Posterior cingulate gyrus (tissue), 11 donors: ENCODE measurements at regions not wholly inside any gene's neighbourhood (a gene's known extent, or its start where the extent isn't known, plus 50 kb on each side); places are given as distances from the start of the nearest gene placed in this dataset.
A peak's percentile ranks its signal among the peaks of the same experiment; 100 is the strongest.

ENCODE experiments used
- DNase-seq, 10 donors: peaks; one replicate each; pipeline versions ENCODE4 v3.0.0 to v3.0.0-alpha.2; 2020 to 2021; ENCODE audit warnings: mixed read lengths in 3 of 10
- intact Hi-C: fragments of 100-400 bp; cut with DNase I; formaldehyde crosslinking; loops from one replicate; pipeline ENCODE4 v1.15.1; 2023

DNA sequence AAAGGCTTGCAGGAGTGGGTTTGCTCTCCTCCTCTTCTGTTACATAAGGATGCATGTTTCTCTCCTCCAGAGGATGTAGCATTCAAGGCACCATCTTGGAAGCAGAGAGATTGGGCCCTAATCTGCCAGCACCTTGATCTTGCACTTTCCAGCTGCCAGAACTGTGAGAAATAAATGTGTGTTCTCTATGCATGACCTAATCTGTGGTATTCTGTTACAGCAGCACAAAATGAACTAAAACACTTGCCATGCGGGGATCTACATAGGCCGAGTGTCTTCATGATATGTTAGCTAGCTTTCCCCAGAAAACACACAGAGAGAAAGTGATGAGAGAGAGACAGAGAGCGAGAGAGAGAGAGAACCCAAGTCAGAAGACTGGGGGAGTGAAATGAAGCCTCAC, 273.5 kb downstream of the UTP18 start:
- intact Hi-C loops = no loop called here
- DNase-seq = no peak

DNA sequence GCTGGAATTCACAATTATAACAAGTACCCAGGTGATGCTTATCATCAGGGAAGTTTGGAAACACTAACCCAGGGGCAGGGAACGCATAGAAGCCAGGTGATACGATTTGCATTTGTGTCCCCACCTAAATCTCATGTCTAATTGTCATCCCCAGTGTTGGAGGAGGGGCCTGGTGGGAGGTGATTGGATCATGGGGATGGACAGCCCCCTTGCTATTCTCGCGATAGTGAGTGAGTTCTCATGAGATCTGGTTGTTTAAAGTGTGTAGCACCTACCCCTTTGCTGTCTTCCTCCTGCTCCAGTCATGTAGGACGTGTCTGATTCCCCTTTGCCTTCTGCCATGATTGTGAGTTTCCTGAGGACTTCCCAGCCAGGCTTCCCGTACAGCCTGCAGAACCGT, 276.3 kb downstream of the UTP18 start:
- intact Hi-C loops = loop anchor here (1.0 kb wide), 1 partner anchor 164 kb away; no protein-coding TSS in a partner anchor
- no peak for DNase-seq

DNA sequence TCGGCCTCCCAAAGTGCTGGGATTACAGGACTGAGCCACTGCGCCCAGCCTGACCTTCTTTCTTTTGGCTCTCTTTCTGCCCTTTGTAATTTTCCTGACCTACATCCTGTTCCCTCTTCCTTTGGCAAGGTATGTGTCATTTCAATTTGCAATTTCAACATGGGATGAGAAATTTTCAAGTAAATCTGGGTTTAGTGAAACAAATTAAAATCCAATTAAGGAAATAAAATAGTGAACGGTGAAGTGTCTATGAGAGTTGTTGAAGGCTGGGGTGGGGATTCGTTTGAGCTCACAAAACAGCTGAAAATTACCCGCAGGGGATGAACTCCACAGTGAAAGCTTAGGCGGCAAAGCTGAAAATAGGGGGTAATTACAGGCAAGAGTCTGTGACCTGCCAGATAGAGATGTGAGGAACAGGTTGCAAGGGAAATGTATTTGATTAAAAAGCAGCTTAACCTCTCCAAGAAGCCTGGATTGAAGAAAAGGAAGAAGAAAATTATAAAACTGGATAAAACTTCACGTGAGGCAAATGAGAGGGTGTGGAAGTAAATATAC, 277.7 kb downstream of the UTP18 start:
- intact Hi-C loops = no loop called here
- DNase-seq = no peak

DNA sequence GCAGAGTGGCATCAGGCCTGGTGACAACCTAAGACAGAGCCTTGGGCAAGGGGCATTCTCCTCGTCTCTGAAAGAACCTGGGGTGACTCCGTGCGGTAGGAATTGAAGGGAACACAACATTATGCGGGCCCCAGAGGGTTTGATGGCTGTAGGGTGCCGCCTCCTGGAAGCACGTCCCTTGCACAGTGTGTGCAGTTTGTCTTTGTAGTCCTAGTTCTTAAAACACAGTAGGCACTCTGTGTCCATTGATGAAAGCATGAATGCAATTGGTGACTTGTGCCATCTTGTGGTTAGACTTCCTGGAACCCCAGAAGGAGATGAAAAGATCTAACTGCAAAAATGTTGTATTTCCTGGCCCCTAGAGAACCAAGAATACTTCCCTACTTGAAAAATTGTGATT, 279.8 kb downstream of the UTP18 start:
- intact Hi-C loops = loop anchor here (1.0 to 5.0 kb wide), 3 partner anchors 169 to 241 kb away; no protein-coding TSS in a partner anchor
- peak in 8 of 10 donors; percentile 31 to 91 (median 67) for DNase-seq

DNA sequence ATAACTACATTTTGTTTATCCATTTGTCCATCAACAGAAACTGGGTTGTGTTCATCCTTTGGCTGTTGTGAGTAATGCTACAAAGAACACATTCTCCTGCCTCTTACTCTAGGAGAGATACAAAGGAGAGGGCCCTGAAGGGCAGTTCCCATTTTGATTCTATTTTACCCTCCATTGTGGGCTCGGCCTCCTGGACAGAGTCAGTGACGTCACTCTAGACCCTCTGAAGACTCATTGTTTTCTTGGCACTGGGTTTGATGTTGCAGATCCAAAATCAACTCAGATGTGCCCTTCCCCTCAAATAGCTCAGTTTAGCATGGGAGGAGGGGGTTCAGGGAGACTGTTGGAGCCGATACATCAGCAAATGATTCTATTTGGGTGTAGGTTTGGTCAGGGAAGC, 280.9 kb downstream of the UTP18 start:
- no peak for DNase-seq

DNA sequence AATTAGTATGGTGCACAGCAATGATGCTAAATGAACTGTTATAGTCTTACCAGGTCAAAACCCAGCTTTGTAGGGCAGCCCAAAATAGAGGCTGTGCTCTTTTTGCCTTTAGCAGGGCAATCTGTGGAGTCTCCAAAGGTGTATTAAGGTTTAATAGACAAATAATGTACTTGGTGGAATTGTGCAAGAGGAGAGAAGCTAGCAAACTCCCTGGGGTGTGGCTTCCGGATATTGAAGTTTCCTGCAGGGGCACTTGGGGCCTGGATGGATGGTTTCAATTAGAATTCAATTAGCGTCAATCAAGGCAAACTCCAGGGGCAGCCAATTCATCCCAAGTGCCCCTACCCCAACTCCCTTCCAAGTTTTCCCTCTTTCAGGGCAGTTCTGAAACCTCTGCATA, 285.8 kb downstream of the UTP18 start:
- intact Hi-C loops = no loop called here
- DNase-seq = no peak

More for the DNA sequence above, 280.9 kb downstream of the UTP18 start:
- intact Hi-C loops = loop anchor here (2.0 to 5.0 kb wide), 2 partner anchors 219 to 242 kb away; no protein-coding TSS in a partner anchor

DNA sequence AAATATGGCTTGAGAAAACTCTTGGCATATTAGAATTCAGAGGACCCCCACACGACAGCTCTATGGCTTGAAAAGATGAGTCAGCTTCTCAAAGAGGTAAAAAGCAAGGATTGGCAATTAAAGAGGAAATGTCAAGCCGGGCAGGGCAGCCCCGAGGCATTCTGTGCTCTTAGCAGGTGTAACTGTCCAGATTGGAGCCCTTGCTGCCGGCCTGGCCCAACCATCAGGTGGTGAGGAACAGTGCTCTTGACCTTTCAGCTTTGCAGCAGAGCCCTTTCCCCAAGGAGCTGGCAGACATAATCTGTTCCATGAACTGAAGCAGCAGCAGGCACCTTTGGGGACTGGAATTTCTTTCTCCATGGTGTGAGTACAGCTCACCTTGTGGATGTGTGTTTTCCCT, 287.8 kb downstream of the UTP18 start:
- DNase-seq = no peak
- intact Hi-C loops = no loop called here

DNA sequence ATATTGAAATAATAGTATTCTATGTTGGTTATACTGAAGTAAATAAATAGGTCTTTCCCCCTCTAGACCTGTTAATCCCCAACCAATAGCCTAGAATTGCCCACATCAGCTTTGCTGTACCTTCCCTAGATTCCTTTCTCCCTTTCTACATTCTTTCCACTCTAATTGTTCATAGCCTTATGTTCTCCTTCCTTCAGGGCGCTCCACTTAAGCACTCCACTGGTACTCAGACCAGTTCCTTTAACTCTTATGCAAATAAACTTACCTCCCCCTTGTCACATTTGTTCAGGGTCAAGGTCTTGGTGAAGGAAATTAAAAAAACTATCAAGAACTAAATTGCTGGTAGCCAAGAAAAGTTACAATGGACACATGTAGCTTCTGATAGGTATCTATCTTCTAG, 294.8 kb downstream of the UTP18 start:
- intact Hi-C loops = no loop called here
- DNase-seq = no peak

DNA sequence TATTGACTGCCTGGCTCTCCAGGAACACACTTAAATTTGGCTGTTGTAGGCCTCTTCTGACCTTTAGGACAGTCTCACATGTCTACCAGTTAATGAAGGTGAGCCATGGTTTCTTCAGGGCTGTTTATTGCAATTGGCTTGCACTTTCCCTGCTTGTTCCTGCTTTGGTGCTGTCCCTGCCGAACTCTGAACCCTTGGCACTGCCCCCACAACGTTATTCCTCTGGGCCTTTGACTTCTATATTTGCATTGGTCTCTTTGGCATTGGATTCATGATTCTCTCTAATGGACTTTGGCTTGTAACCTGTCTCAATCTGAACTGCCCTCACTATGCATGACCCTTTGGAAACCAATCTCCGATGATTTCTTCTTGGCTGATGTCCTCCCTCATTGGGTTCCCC, 299.4 kb downstream of the UTP18 start:
- DNase-seq = no peak
- intact Hi-C loops = no loop called here

DNA sequence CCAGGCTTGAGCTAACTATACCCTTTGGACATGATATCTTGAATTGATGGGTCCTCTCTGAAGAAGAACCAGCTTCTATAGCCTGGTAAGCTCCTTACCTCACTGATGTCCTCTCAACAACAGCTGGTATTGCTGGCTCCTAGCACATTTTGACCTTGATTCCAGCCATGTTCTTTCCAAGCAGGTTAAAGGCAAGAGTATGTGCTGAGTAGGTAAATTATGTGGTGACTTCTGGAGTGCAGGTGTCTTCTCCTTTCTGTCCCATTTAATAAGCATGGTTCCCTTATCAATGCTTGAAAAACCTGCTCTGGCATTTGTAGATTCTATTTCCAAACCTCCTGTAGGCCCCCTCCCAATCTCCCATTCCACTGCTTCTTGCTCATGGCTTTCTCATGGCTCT, 300.1 kb downstream of the UTP18 start:
- intact Hi-C loops = no loop called here
- no peak for DNase-seq

DNA sequence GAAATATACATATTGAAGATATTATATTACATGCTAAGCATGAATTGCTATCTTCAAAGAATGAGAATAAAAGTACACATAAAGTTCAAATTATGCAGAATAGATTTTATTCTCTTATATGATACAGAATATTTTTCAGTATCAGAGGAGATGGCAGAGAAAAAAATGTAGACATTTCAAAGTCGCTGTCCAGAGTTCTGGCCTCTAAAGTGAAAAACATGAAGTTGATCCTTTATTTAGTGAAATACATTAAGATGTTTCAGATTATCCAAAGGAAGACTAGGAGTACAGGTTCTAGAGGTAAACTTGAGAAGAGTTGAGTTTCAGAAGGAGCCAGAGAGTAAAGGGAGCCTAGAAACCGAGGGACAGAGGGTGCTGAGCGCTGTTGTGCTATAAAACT, 303.6 kb downstream of the UTP18 start:
- intact Hi-C loops = no loop called here
- no peak for DNase-seq

DNA sequence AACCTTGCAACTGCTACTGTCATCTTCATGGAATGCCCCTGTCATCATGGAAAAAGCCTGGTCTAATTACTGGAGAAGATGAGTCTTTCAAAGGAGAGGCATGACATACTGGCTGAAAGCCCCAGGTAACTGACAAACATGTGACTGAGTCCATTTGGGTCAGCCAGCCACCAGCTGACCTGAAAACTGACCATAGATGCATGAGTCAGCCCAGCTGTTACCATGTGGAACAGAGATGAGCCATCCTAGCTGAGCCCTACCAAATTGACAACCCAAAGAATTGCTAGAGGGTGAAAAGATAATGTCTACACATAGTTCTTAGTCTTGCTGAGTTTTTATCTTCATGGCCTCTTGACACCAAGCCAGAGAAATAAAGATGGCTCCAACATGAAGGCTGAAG, 311.8 kb downstream of the UTP18 start:
- intact Hi-C loops = no loop called here
- DNase-seq = no peak
